Right renal cortex interstitium (tissue), 3 donors: ENCODE measurements at regions not wholly inside any gene's neighbourhood (a gene's known extent, or its start where the extent isn't known, plus 50 kb on each side); places are given as distances from the start of the nearest gene placed in this dataset.
"Not testable (repeated sequence)": the region's sequence is repeated elsewhere in the genome, so short reads cannot be mapped to it uniquely, and the experiment has no call there.

Experiments used
- DNase-seq, 3 donors: peaks; one replicate each; pipeline ENCODE4 v3.0.0-alpha.2; 2013; ENCODE audit warnings: low read depth in 3 of 3, low spot score in 2 of 3

- DNase-seq = no peak
Measured at GRCh38 chr7:131653418-131654248, 97.2 kb upstream of the PODXL start.

- DNase-seq = no peak
Measured at GRCh38 chr7:131652934-131653333, 96.5 kb upstream of the PODXL start.

- DNase-seq = no peak
Measured at GRCh38 chr7:131652194-131652593, 95.8 kb upstream of the PODXL start.

- DNase-seq = no peak
Measured at GRCh38 chr7:131649879-131650278, 93.5 kb upstream of the PODXL start.

GRCh38 chr7:131649003-131649541, 92.6 kb upstream of the PODXL start:
- no peak for DNase-seq

GRCh38 chr7:131648491-131648890, 92.1 kb upstream of the PODXL start:
- no peak for DNase-seq

GRCh38 chr7:131646203-131646602, 89.8 kb upstream of the PODXL start:
- no peak for DNase-seq

- no peak for DNase-seq
Measured at GRCh38 chr7:131642429-131642828, 86.0 kb upstream of the PODXL start.

- no peak for DNase-seq
Measured at GRCh38 chr7:131640686-131641085, 84.3 kb upstream of the PODXL start.

GRCh38 chr7:131638641-131639430, 82.4 kb upstream of the PODXL start:
- no peak for DNase-seq

- DNase-seq = no peak
Measured at GRCh38 chr7:131637859-131638258, 81.4 kb upstream of the PODXL start.

- DNase-seq = no peak
Measured at GRCh38 chr7:131636092-131636491, 79.7 kb upstream of the PODXL start.

- DNase-seq = not testable (repeated sequence)
Measured at GRCh38 chr7:131634197-131634596, 77.8 kb upstream of the PODXL start.

- no peak for DNase-seq
Measured at GRCh38 chr7:131633342-131633843, 77.0 kb upstream of the PODXL start.

- no peak for DNase-seq
Measured at GRCh38 chr7:131630427-131630826, 74.0 kb upstream of the PODXL start.

- no peak for DNase-seq
Measured at GRCh38 chr7:131629217-131629882, 72.9 kb upstream of the PODXL start.

- no peak for DNase-seq
Measured at GRCh38 chr7:131628634-131629033, 72.2 kb upstream of the PODXL start.

- DNase-seq = no peak
Measured at GRCh38 chr7:131627735-131628190, 71.3 kb upstream of the PODXL start.

GRCh38 chr7:131626643-131627042, 70.2 kb upstream of the PODXL start:
- DNase-seq = no peak

GRCh38 chr7:131625817-131626372, 69.5 kb upstream of the PODXL start:
- no peak for DNase-seq

- DNase-seq = not testable (repeated sequence)
Measured at GRCh38 chr7:131625345-131625744, 68.9 kb upstream of the PODXL start.
